Hepatocyte (in vitro differentiated cells): ENCODE measurements at regions not wholly inside any gene's neighbourhood (a gene's known extent, or its start where the extent isn't known, plus 50 kb on each side); places are given as distances from the start of the nearest gene placed in this dataset.

Source experiments
- DNase-seq: peaks from one replicate; pipeline ENCODE4 v3.0.0-alpha.2; 2016; ENCODE audit warnings: low spot score
- H2AFZ ChIP-seq: fragments of 200-600 bp; sonication (generic); 2 replicates; pipeline ENCODE4 v1.6.0; 2016; ENCODE audit warnings: antibody characterized with exemption, mild to moderate bottlenecking
- H3K27ac ChIP-seq: fragments of 200-600 bp; sonication (generic); 2 replicates; pipeline ENCODE4 v1.5.1; 2016; ENCODE audit warnings: mild to moderate bottlenecking
- H3K27me3 ChIP-seq: fragments of 200-600 bp; sonication (generic); 2 replicates; pipeline ENCODE4 v1.6.1; 2016
- H3K36me3 ChIP-seq: fragments of 200-600 bp; sonication (generic); replicated peaks from 2 replicates; pipeline ENCODE4 v1.5.1; 2016; ENCODE audit warnings: low read depth; ENCODE audit not compliant: insufficient read depth
- H3K4me1 ChIP-seq: fragments of 200-600 bp; sonication (generic); 2 replicates; pipeline ENCODE4 v1.5.1; 2016; ENCODE audit warnings: mild to moderate bottlenecking, moderate library complexity; ENCODE audit not compliant: insufficient read depth
- H3K4me2 ChIP-seq: fragments of 200-600 bp; sonication (generic); 2 replicates; pipeline ENCODE4 v1.6.0; 2016
- H3K4me3 ChIP-seq: fragments of 200-600 bp; sonication (generic); 2 replicates; pipeline ENCODE4 v1.5.1; 2016; ENCODE audit warnings: mild to moderate bottlenecking
- H3K79me2 ChIP-seq: fragments of 200-600 bp; sonication (generic); 2 replicates; pipeline ENCODE4 v1.6.0; 2017; ENCODE audit warnings: mild to moderate bottlenecking
- H3K9me2 ChIP-seq: fragments of 200-600 bp; sonication (generic); replicated peaks from 2 replicates; pipeline ENCODE4 v1.6.0; 2017; ENCODE audit warnings: mild to moderate bottlenecking; ENCODE audit not compliant: insufficient read depth
- H3K9me3 ChIP-seq: fragments of 200-600 bp; sonication (generic); 2 replicates; pipeline ENCODE4 v1.5.1; 2016; ENCODE audit warnings: low read depth, mild to moderate bottlenecking
- H4K20me1 ChIP-seq: fragments of 200-600 bp; sonication (generic); 2 replicates; pipeline ENCODE4 v1.6.0; 2016; ENCODE audit warnings: mild to moderate bottlenecking; ENCODE audit not compliant: insufficient read depth, poor library complexity, severe bottlenecking
- CTCF ChIP-seq: fragments of 200-600 bp; sonication (generic); IDR thresholded peaks from 2 replicates; pipeline ENCODE4 v1.5.1; 2016; ENCODE audit warnings: antibody characterized with exemption, mild to moderate bottlenecking; ENCODE audit not compliant: poor library complexity
- EZH2 ChIP-seq: fragments of 200-600 bp; sonication (generic); IDR thresholded peaks from 2 replicates; pipeline ENCODE4 v1.6.1; 2016; ENCODE audit warnings: antibody characterized with exemption, mild to moderate bottlenecking, borderline replicate concordance
- EZH2phosphoT487 ChIP-seq: fragments of 200-600 bp; sonication (generic); IDR thresholded peaks from one replicate; pipeline ENCODE4 v1.6.1; 2018; ENCODE audit warnings: antibody characterized with exemption, mild to moderate bottlenecking, low read depth, moderate library complexity; ENCODE audit not compliant: unreplicated experiment, severe bottlenecking
- WGBS: methylation state at CpG from one replicate; pipeline ENCODE4 v1.1.6; 2016; ENCODE audit warnings: low lambda C conversion rate; ENCODE audit errors: missing lambda C conversion rate; 5-methylcytosine and 5-hydroxymethylcytosine counted together

- Histone ChIP-seq H3K4me3 (no peak overlapping the region), H4K20me1 (no peaks in the 10 kb centered on the region), H2AFZ (no peak overlapping the region), H3K27ac (peak overlapping the region; percentile 6), H3K79me2 (no peaks in the 10 kb centered on the region), H3K9me3 (no peaks in the 10 kb centered on the region), H3K4me1 (peaks cover 14% of the 10 kb centered on the region), H3K27me3 (no peaks in the 10 kb centered on the region), H3K9me2 (no peaks in the 10 kb centered on the region), H3K4me2 (no peak overlapping the region), H3K36me3 (no peaks in the 10 kb centered on the region)
- TF ChIP-seq EZH2phosphoT487 = no peak
- no peak for TF ChIP-seq CTCF
- no peak for TF ChIP-seq EZH2
- no peak for DNase-seq
Measured at GRCh38 chr3:187955587-187955952, 198.4 kb upstream of the LPP start.

GRCh38 chr3:187957165-187957581, 196.8 kb upstream of the LPP start:
- 88% methylated on average over 5 of the region's 5 CpGs for WGBS
- Histone ChIP-seq H4K20me1 (no peaks in the 10 kb centered on the region), H3K36me3 (no peaks in the 10 kb centered on the region), H3K9me3 (no peaks in the 10 kb centered on the region), H3K4me2 (no peak overlapping the region), H3K4me1 (peaks cover 14% of the 10 kb centered on the region), H3K79me2 (no peaks in the 10 kb centered on the region), H3K27me3 (no peaks in the 10 kb centered on the region), H3K27ac (no peak overlapping the region), H3K9me2 (no peaks in the 10 kb centered on the region), H3K4me3 (no peak overlapping the region), H2AFZ (no peak overlapping the region)
- TF ChIP-seq EZH2phosphoT487 (no peak), CTCF (no peak), EZH2 (no peak)
- DNase-seq = no peak

GRCh38 chr3:187957582-187957981, 196.4 kb upstream of the LPP start:
- TF ChIP-seq CTCF = no peak
- no peak for TF ChIP-seq EZH2
- no peak for TF ChIP-seq EZH2phosphoT487
- Histone ChIP-seq H3K9me3 (no peaks in the 10 kb centered on the region), H3K4me3 (no peak overlapping the region), H3K27me3 (no peaks in the 10 kb centered on the region), H3K4me1 (peaks cover 14% of the 10 kb centered on the region), H3K27ac (no peak overlapping the region), H3K9me2 (no peaks in the 10 kb centered on the region), H3K36me3 (no peaks in the 10 kb centered on the region), H2AFZ (no peak overlapping the region), H3K4me2 (no peak overlapping the region), H3K79me2 (no peaks in the 10 kb centered on the region), H4K20me1 (no peaks in the 10 kb centered on the region)
- no peak for DNase-seq

- H3K4me1 ChIP-seq = peaks cover 14% of the 10 kb centered on the region
- H3K27me3 ChIP-seq = no peaks in the 10 kb centered on the region
- no peak for DNase-seq
- no peak for TF ChIP-seq EZH2phosphoT487
- TF ChIP-seq EZH2 = no peak
- TF ChIP-seq CTCF = no peak
- H3K4me2 ChIP-seq = no peak overlapping the region
- no peaks in the 10 kb centered on the region for H3K36me3 ChIP-seq
- H3K9me3 ChIP-seq = no peaks in the 10 kb centered on the region
- no peaks in the 10 kb centered on the region for H3K9me2 ChIP-seq
- H2AFZ ChIP-seq = no peak overlapping the region
- WGBS = 95% methylated on average over 12 of the region's 12 CpGs
- H3K4me3 ChIP-seq = no peak overlapping the region
- no peak overlapping the region for H3K27ac ChIP-seq
- H4K20me1 ChIP-seq = no peaks in the 10 kb centered on the region
- no peaks in the 10 kb centered on the region for H3K79me2 ChIP-seq
Measured at GRCh38 chr3:187958432-187959003, 195.4 kb upstream of the LPP start.
